ENCODE measurements at regions not wholly inside any gene's neighbourhood (a gene's known extent, or its start where the extent isn't known, plus 50 kb on each side); places are given as distances from the start of the nearest gene placed in this dataset.

- Histone ChIP-seq H2BK120ac (ENCODE audit: low read depth, low read length) (no peak overlapping the region), H3K4me2 (ENCODE audit: low read depth, low read length) (no peak overlapping the region), H3K23ac (ENCODE audit: low read depth, low read length) (no peak overlapping the region), H2AFZ (replicated peaks; ENCODE audit: low read length, poor library complexity) (no peak overlapping the region), H3K56ac (ENCODE audit: extremely low read depth, insufficient read depth, low read length) (no peak overlapping the region), H3K4ac (ENCODE audit: low read depth, low read length) (no peak overlapping the region), H3K27ac (ENCODE audit: insufficient read depth, low read length) (no peak overlapping the region), H2BK15ac (ENCODE audit: low read depth, low read length) (no peak overlapping the region), H3K4me1 (ENCODE audit: control insufficient read depth, insufficient read depth, low read length) (no peaks in the 10 kb centered on the region), H3K9me1 (ENCODE audit: insufficient read depth, low read length) (no peaks in the 10 kb centered on the region), H4K20me1 (ENCODE audit: insufficient read depth, low read length) (no peaks in the 10 kb centered on the region), H3K4me3 (ENCODE audit: insufficient read depth, low read depth, low read length) (no peak overlapping the region), H4K91ac (ENCODE audit: insufficient read depth, low read depth, low read length) (no peak overlapping the region), H2BK5ac (ENCODE audit: low read depth, low read length, poor library complexity, severe bottlenecking) (no peak overlapping the region), H2BK20ac (ENCODE audit: low read depth, low read length) (no peak overlapping the region), H3K9ac (ENCODE audit: low read depth, low read length) (no peak overlapping the region), H4K5ac (ENCODE audit: low read depth, low read length) (no peak overlapping the region), H3K36me3 (ENCODE audit: control insufficient read depth, insufficient read depth, low read length) (no peaks in the 10 kb centered on the region), H3K27me3 (ENCODE audit: control insufficient read depth, insufficient read depth, low read length) (no peaks in the 10 kb centered on the region), H3K14ac (replicated peaks; ENCODE audit: low read depth, low read length) (no peak overlapping the region), H2AK9ac (replicated peaks; ENCODE audit: low read depth, low read length, poor library complexity) (no peak overlapping the region), H4K8ac (ENCODE audit: low read depth in 2 of 2, low read length in 2 of 2) (no peak overlapping the region), H3K18ac (ENCODE audit: low read depth, low read length) (no peak overlapping the region), H3K79me1 (ENCODE audit: low read depth in 1 of 2, low read length in 2 of 2) (no peaks in the 10 kb centered on the region), H2AK5ac (ENCODE audit: low read depth, low read length) (no peak overlapping the region), H3K9me3 (ENCODE audit: control insufficient read depth, insufficient read depth, low read length) (no peaks in the 10 kb centered on the region; the same call in 1 of the 2 replicates)
- no peak for ATAC-seq (ENCODE audit: low read depth)
- DNase-seq: no peak
- intact Hi-C loops (cut with micrococcal nuclease) (no loop called here), in situ Hi-C loops (cut with MboI; ENCODE audit: low sequenced_read_pairs) (no loop called here), dilution Hi-C loops (cut with HindIII; ENCODE audit: low sequenced_read_pairs, unreplicated experiment) (no loop called here)
- WGBS, 2 experiments (ENCODE audit: extremely low coverage in 2 of 2, insufficient read length in 1 of 2): no CpG with 5 or more reads among the region's 5 CpGs
- ChIA-PET POLR2A (ENCODE audit: unreplicated experiment) (interaction anchor here (0.5 kb wide), 1 partner anchor 9 kb away, joined by 4 read pairs; no protein-coding TSS in a partner anchor), CTCF (interaction anchor here (1.6 kb wide), 1 partner anchor 10 kb away, joined by 7 read pairs; no protein-coding TSS in a partner anchor)
- BruUV-seq (replicated peaks): no TSS peak
- TF ChIP-seq, protein P1, sequence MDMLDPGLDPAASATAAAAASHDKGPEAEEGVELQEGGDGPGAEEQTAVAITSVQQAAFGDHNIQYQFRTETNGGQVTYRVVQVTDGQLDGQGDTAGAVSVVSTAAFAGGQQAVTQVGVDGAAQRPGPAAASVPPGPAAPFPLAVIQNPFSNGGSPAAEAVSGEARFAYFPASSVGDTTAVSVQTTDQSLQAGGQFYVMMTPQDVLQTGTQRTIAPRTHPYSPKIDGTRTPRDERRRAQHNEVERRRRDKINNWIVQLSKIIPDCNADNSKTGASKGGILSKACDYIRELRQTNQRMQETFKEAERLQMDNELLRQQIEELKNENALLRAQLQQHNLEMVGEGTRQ (IDR thresholded peaks at IDR 0.05; ENCODE audit: low read depth, low read length): no peak
- peak; percentile 47; the same call in 1 of the 2 replicates for TF ChIP-seq MAFK (IDR thresholded peaks at IDR 0.05; ENCODE audit: low read depth, low read length)
Observed at GRCh38 chr7:15005672-15006071, 103.1 kb upstream of the DGKB start.

Data from IMR-90 (cell line).